Activated CD4-positive, alpha-beta T cell treated with anti-CD3 and anti-CD28 coated beads for 24 hours (primary cell): ENCODE measurements at regions not wholly inside any gene's neighbourhood (a gene's known extent, or its start where the extent isn't known, plus 50 kb on each side); places are given as distances from the start of the nearest gene placed in this dataset.

Experiments
- DNase-seq, 2 donors: peaks; one replicate each; pipeline ENCODE4 v3.0.0-alpha.2; 2020; ENCODE audit warnings: low read depth in 2 of 2

GRCh38 chr2:146239392-146240135, 1605.3 kb upstream of the ACVR2A start:
- no peak for DNase-seq

DNA sequence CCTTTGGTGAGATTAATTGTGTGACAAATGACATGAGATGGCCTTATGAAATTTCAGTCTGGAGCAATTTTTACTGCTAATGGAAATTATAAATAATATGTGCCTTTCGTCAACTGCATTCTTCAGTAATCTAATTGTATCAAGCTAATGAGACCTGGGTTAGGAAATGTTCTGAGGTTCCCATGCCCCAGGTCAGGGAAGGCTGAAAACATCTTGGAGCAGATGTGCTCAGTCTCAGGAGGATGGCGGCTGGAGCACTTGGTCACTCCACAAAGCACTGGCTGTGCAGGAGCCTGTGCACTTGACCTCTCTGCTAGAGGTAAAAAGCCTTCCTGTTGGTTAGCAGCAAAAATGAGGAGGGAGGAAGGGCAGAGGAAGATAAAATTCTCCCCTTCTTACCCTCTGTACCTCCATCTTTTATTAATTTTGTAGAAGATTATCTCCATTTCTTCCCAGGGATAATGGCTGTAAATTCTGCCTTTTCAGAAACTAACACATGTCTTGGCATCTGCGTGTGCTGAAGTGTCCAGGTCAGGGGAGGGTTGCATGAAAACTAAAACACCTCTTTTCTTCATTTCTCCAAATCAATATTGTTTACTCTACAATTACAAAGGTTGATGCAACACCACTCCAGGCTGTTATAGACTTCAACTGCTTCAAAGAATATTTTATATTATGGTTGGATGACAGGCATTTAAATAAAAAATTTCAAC, 1606.4 kb upstream of the ACVR2A start:
- no peak for DNase-seq

DNA sequence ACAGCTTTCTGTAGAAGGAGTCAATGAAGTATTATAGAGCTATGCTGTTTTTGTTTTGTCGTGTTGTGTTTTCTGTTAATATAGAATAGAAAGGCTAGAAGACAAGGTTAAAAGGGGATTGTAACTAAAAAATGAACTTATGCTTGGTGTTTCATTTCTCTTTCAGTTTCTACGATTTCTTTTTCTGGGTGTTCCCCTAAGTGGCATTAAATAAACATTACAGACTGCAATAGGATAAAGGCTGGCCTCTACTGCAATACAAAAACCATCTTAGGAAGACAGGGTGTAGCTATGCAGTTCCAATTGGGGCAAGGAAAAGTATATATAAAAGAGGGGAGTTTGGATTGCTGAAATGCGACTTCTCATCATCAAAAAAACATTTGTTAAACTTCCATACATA, 1609.7 kb upstream of the ACVR2A start:
- no peak for DNase-seq

- no peak for DNase-seq
These were observed 1615.2 kb upstream of the ACVR2A start for GRCh38 chr2:146229508-146230155.

GRCh38 chr2:146228466-146229058, 1616.3 kb upstream of the ACVR2A start:
- DNase-seq, result no peak

- no peak for DNase-seq
These were observed 1616.8 kb upstream of the ACVR2A start for GRCh38 chr2:146228020-146228393.

- no peak for DNase-seq
These were observed 1617.4 kb upstream of the ACVR2A start for GRCh38 chr2:146227152-146228019.

- no peak for DNase-seq
These were observed 1618.8 kb upstream of the ACVR2A start for GRCh38 chr2:146226077-146226476.

GRCh38 chr2:146221826-146222225, 1623.0 kb upstream of the ACVR2A start:
- no peak for DNase-seq

DNA sequence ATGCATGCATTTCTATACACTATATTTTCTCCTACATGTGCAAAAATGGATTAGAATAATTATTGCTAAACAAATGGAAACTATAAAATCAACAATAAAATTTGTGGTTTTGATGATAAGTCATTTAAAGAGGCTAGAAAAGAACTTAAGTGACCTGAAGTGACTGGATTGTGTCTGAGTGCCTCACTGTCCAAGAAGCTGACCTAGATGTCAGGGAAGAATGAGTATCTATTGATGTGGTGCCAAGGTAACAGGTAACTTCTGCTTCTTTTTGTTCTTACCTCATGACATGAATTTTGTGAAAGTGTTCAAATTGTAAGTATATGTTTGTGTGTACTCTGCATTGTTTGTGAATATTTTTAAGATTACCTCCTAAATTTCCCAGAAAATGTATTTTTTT, 1623.9 kb upstream of the ACVR2A start:
- DNase-seq, result no peak

GRCh38 chr2:146214394-146214929, 1630.4 kb upstream of the ACVR2A start:
- no peak for DNase-seq

DNA sequence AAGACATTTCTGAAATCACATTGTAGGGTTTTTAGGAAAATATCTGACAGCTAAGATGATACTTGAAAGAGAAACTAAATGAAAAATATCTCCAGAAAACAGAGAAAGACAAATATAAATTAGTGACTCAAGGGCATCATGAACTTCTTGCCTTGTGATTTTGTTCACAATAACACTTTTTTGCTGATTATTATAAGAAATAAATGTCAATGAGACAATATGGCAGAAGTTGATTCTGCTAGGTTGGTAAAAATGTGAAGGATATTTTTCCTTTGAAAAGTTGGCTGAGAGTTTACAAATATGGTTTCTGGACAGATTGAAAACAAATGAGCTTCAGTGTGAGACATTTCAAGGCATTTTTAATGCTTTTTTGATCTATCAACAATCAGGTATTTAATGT, 1631.2 kb upstream of the ACVR2A start:
- no peak for DNase-seq

DNA sequence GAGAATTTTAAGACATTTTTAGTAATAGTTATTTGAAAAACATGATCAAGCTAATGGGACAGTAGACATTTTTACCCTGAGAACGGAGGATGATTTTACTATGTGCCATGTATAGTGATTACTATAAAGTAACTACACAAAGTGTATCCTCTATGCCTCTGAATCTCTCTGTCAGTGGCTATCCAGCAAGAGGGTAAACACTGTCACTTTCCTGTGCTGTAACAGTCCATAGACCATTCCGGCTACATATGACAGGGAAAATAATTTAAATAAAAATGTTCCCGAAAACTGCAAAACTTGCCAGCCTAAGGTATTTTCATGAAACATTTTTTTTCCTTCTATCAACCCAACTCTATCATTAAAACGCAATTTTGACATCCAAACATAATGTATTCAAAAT, 1632.2 kb upstream of the ACVR2A start:
- DNase-seq, result no peak

DNA sequence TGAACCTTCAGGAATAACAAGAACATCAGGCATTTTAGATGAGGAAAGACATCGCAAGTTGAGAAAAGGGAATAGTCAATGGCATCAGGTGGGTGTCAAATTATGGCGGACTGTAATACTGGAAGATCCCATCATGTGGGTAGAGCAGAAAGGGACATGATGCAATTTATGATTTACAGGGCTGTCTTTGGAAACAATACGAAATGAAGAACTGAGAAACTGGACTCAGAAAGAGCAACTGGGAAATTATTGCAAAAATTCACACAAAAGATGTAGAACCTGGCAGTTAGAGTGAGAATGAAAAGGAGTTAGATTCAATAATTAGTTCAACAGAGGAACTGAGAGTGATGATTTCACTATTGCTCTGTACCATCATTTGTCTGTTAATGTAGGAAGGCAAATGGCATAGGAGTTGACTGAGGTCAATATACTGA, 1635.0 kb upstream of the ACVR2A start:
- DNase-seq, result no peak

DNA sequence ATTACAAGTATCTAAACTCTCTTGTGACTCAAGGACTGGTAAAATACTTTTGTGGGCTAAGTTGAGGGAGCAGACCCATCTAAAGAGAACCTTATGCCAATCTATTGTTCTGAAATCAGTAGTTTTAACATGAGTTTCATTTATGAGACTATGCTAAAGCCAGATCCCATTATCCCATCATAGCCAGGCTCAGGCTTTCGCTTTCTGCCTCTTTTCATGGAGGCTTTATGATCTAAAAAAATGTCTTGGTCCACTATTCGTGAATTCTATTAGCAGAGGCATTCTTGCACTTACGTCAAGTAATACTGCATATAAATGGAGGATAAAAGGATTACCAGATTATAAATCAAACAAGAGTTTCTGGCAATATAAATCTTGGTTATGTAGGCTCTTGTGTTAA, 1636.9 kb upstream of the ACVR2A start:
- no peak for DNase-seq

DNA sequence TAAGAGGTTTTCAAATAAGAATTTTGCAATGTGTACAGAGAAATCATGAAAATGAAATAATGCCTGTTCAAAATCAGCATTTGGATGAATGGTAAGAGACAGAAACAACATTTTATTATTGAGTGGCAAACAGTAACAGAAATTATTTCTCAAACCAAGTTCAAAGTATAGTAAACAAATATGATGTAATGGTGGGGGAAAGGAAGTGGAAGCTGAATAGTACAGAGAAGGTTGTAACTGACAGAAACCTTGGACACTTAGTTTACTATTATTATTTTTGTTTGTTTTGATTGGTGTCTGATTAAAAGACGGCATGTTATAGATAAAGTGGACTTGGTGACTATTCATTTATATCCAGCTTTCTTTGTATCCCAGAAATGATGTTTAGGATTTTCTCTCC, 1637.4 kb upstream of the ACVR2A start:
- DNase-seq, result no peak

- no peak for DNase-seq
These were observed 1641.7 kb upstream of the ACVR2A start for GRCh38 chr2:146203064-146203624.

- no peak for DNase-seq
These were observed 1651.2 kb upstream of the ACVR2A start for GRCh38 chr2:146193619-146194018.

DNA sequence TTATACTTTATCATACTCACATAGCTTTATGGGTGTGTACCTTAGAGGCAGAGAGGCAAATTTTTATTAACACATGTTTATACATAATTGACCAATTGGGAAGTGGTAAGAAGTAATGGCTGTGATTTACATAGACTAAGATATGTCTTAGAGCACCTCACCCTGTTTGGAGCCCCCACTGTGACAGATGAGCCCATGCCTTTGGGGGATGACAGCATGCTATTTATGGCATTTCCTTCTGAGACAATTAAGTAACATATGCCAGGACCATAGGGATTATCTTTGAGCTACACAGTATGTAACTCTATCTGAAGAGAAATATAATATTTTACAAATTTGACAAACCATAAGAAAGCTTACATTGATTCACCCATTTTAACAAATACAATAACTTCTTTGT, 1655.3 kb upstream of the ACVR2A start:
- DNase-seq, result no peak

DNA sequence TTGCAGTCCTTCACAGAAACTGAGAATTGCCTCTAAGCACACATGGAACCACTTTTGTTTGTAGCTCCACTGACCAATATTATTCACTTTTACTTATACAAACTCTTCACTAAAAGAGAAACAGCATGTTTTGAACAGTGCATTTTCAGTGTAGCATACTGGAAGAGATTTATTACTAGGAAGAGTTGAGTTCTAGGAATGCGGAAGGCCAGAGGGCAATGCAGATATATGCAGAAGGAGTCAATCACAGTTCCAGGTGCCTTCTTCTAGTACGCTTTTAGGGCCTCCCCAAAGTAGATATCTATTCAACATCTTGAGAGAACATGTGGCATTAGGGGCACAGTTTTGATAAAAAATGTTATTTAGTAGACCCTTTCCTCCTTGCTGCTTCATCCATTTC, 1654.0 kb upstream of the ZEB2 start:
- DNase-seq, result no peak

- DNase-seq, result no peak
These were observed 1641.5 kb upstream of the ZEB2 start for GRCh38 chr2:146161256-146161882.
